PC-3 (cell line): ENCODE measurements at regions not wholly inside any gene's neighbourhood (a gene's known extent, or its start where the extent isn't known, plus 50 kb on each side); places are given as distances from the start of the nearest gene placed in this dataset.

Experiments used
- ATAC-seq: fragments of 200-7000 bp; cut with Tn5 transposase; 2 replicates; pipeline ENCODE4 v1.9.1; 2020; ENCODE audit warnings: mild to moderate bottlenecking, moderate library complexity
- BruUV-seq: library from RNA; stranded (reverse); fragments of 400-500 nt; replicated peaks from 2 replicates; lab custom pipeline; 2021; lab: Mats Ljungman, UMichigan
- CTCF ChIA-PET: fragments of 300-600 bp; sonication (Branson Sonifier 250); formaldehyde crosslinking; loops from one replicate; lab custom pipeline; 2022; ENCODE audit warnings: antibody characterized with exemption; lab: Charles Lee
- POLR2A ChIA-PET: fragments of 300-600 bp; sonication (Branson Sonifier 250); formaldehyde crosslinking; loops from one replicate; lab custom pipeline; 2022; ENCODE audit warnings: antibody characterized with exemption; ENCODE audit not compliant: unreplicated experiment; lab: Charles Lee
- DNase-seq: peaks from one replicate; pipeline ENCODE4 v3.0.0-alpha.2; 2015
- H2AFZ ChIP-seq: fragments of 300-600 bp; sonication (generic); 2 replicates; pipeline ENCODE4 v1.6.0; 2016; ENCODE audit warnings: antibody characterized with exemption, low read length
- H3F3A ChIP-seq: fragments of 300-600 bp; sonication (generic); one replicate; pipeline ENCODE4 v1.6.0; 2017; ENCODE audit warnings: antibody characterized with exemption, low read length, control low read depth, mild to moderate bottlenecking; ENCODE audit not compliant: unreplicated experiment
- H3K27ac ChIP-seq: fragments of 300-600 bp; sonication (generic); 2 replicates; pipeline ENCODE4 v1.5.1; 2016; ENCODE audit warnings: mild to moderate bottlenecking, low read length
- H3K27me3 ChIP-seq: fragments of 300-600 bp; sonication (generic); 2 replicates; pipeline ENCODE4 v1.6.1; 2016; ENCODE audit warnings: low read length, mixed read lengths
- H3K36me3 ChIP-seq: fragments of 300-600 bp; sonication (generic); 2 replicates; pipeline ENCODE4 v1.6.1; 2016; ENCODE audit warnings: low read depth, mixed run types, low read length, mixed read lengths
- H3K4me1 ChIP-seq: fragments of 300-600 bp; sonication (generic); 2 replicates; pipeline ENCODE4 v1.5.1; 2016; ENCODE audit warnings: low read length; ENCODE audit not compliant: insufficient read depth
- H3K4me2 ChIP-seq: fragments of 300-600 bp; sonication (generic); 2 replicates; pipeline ENCODE4 v1.6.0; 2016; ENCODE audit warnings: low read length
- H3K4me3 ChIP-seq: fragments of 300-600 bp; sonication (generic); 2 replicates; pipeline ENCODE4 v1.5.1; 2016; ENCODE audit warnings: mild to moderate bottlenecking, low read length, mixed read lengths
- H3K79me2 ChIP-seq: fragments of 300-600 bp; sonication (generic); 2 replicates; pipeline ENCODE4 v1.6.1; 2017; ENCODE audit warnings: low read length, mixed read lengths
- H3K9ac ChIP-seq: fragments of 300-600 bp; sonication (generic); 2 replicates; pipeline ENCODE4 v1.6.0; 2016; ENCODE audit warnings: mild to moderate bottlenecking, low read length
- H3K9me2 ChIP-seq: fragments of 300-600 bp; sonication (generic); replicated peaks from 2 replicates; pipeline ENCODE4 v1.6.1; 2016; ENCODE audit warnings: mixed run types, low read length, mixed read lengths
- H3K9me3 ChIP-seq: fragments of 300-600 bp; sonication (generic); 2 replicates; pipeline ENCODE4 v1.6.1; 2016; ENCODE audit warnings: low read length, mixed read lengths
- H4K20me1 ChIP-seq: fragments of 300-600 bp; sonication (generic); 2 replicates; pipeline ENCODE4 v1.6.1; 2016; ENCODE audit warnings: low read length, mixed read lengths
- EZH2 ChIP-seq: fragments of 300-600 bp; sonication (generic); IDR thresholded peaks from one replicate; pipeline ENCODE4 v1.6.1; 2017; ENCODE audit warnings: antibody characterized with exemption, mild to moderate bottlenecking, low read length; ENCODE audit not compliant: unreplicated experiment
- EZH2phosphoT487 ChIP-seq: fragments of 300-600 bp; sonication (generic); IDR thresholded peaks from 2 replicates; pipeline ENCODE4 v1.6.1; 2018; ENCODE audit warnings: mild to moderate bottlenecking, antibody characterized with exemption, low read length, borderline replicate concordance
- intact Hi-C: fragments of 100-400 bp; cut with micrococcal nuclease; formaldehyde crosslinking; loops from 2 replicates; pipeline ENCODE4 v1.9.0; 2023
- TF ChIP-seq, protein P1 (sequence below): fragments of 300-600 bp; sonication (generic); conservative IDR thresholded peaks from 2 replicates; pipeline ENCODE4 v1.5.1; 2017; ENCODE audit warnings: antibody characterized with exemption, low read depth, mild to moderate bottlenecking, low read length

DNA sequence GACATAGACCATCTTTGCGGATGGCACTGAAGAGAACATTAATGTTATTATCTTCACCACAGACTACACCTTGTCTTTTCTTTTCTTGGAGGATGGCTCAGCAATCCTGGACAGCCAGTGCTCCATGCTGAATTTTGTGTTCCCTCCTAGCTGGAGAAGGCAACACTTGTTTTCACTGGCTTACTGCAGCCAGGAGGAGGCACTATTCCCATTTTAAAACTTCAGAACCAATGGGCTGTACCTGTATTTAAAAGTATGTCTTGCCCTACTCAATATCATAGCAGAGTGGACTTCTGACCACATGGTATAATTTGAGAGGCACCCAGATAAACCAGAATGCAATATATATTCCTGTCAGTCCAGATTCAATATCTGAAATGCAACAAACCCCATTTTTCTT, 53.3 kb upstream of the POGK start:
- H3K9me2 ChIP-seq = no peaks in the 10 kb centered on the region
- intact Hi-C loops = no loop called here
- no TSS peak for BruUV-seq
- no peak overlapping the region for H3K27ac ChIP-seq
- no peak overlapping the region for H2AFZ ChIP-seq
- H4K20me1 ChIP-seq = no peaks in the 10 kb centered on the region
- ATAC-seq (no peak), DNase-seq (no peak)
- no peak overlapping the region for H3K4me2 ChIP-seq
- H3K9me3 ChIP-seq = no peaks in the 10 kb centered on the region
- no peak overlapping the region for H3K4me3 ChIP-seq
- no peaks in the 10 kb centered on the region for H3K4me1 ChIP-seq
- POLR2A ChIA-PET = no interaction called here
- no peaks in the 10 kb centered on the region for H3F3A ChIP-seq
- no peaks in the 10 kb centered on the region for H3K79me2 ChIP-seq
- no peak overlapping the region for H3K9ac ChIP-seq
- H3K36me3 ChIP-seq = no peaks in the 10 kb centered on the region
- CTCF ChIA-PET = no interaction called here
- no peak for TF ChIP-seq EZH2phosphoT487
- TF ChIP-seq, protein P1, sequence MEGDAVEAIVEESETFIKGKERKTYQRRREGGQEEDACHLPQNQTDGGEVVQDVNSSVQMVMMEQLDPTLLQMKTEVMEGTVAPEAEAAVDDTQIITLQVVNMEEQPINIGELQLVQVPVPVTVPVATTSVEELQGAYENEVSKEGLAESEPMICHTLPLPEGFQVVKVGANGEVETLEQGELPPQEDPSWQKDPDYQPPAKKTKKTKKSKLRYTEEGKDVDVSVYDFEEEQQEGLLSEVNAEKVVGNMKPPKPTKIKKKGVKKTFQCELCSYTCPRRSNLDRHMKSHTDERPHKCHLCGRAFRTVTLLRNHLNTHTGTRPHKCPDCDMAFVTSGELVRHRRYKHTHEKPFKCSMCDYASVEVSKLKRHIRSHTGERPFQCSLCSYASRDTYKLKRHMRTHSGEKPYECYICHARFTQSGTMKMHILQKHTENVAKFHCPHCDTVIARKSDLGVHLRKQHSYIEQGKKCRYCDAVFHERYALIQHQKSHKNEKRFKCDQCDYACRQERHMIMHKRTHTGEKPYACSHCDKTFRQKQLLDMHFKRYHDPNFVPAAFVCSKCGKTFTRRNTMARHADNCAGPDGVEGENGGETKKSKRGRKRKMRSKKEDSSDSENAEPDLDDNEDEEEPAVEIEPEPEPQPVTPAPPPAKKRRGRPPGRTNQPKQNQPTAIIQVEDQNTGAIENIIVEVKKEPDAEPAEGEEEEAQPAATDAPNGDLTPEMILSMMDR = peak; percentile 32; the same call in 1 of the 2 replicates
- H3K27me3 ChIP-seq = peaks cover 7% of the 10 kb centered on the region; the same call in 1 of the 2 replicates

DNA sequence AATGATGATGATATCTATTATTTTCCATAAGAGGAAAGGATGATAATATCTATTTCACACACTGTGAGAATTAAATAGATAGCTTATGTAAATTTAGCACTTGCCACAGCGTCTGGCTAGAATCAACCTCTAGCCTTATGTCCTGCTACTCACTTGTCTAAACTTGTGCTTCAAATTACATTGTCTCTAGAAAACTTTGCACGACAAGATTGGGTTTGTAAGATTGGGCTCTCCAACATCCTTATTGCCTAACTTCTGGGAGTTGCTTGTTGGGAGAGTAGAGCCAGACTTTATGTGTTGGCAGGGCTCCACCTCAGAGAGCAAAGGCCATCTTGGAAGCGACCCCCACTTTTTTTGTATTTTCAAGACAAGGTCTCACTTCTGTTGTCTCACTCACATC, 50.0 kb upstream of the POGK start:
- ATAC-seq (no peak), DNase-seq (no peak)
- Histone ChIP-seq H3K4me1 (no peaks in the 10 kb centered on the region), H3K27ac (no peak overlapping the region), H3F3A (no peaks in the 10 kb centered on the region), H3K9me2 (no peaks in the 10 kb centered on the region), H3K9me3 (no peaks in the 10 kb centered on the region), H3K4me2 (no peak overlapping the region), H3K36me3 (no peaks in the 10 kb centered on the region), H2AFZ (no peak overlapping the region), H4K20me1 (no peaks in the 10 kb centered on the region), H3K4me3 (no peak overlapping the region), H3K9ac (no peak overlapping the region), H3K27me3 (peaks cover 13% of the 10 kb centered on the region; the same call in 1 of the 2 replicates), H3K79me2 (no peaks in the 10 kb centered on the region)
- ChIA-PET POLR2A (no interaction called here), CTCF (no interaction called here)
- intact Hi-C loops = no loop called here
- TF ChIP-seq, protein P1 = no peak
- TF ChIP-seq EZH2phosphoT487 = no peak
- no peak for TF ChIP-seq EZH2
- no TSS peak for BruUV-seq
